H1 (cell line): ENCODE measurements at regions not wholly inside any gene's neighbourhood (a gene's known extent, or its start where the extent isn't known, plus 50 kb on each side); places are given as distances from the start of the nearest gene placed in this dataset.

Experiments
- CTCF ChIA-PET: fragments of 300-600 bp; sonication (Branson Sonifier 250); formaldehyde crosslinking; loops from one replicate; lab custom pipeline; 2021; ENCODE audit not compliant: partially characterized antibody; lab: Charles Lee
- POLR2A ChIA-PET: fragments of 300-600 bp; sonication (Branson Sonifier 250); formaldehyde crosslinking; loops from one replicate; lab custom pipeline; 2021; ENCODE audit warnings: inconsistent platforms; ENCODE audit not compliant: partially characterized antibody; lab: Charles Lee
- DNase-seq, 2 experiments: peaks; one replicate each; pipeline versions ENCODE4 v3.0.0 to v3.0.0-alpha.2; 2010 to 2022; ENCODE audit warnings: low spot score in 2 of 2, low read depth in 1 of 2, mixed read lengths in 1 of 2
- FAIRE-seq: peaks from 2 replicates; lab custom pipeline; 2011; peaks lifted over from hg19 to GRCh38; lab: Jason Lieb, UNC
- H2AFZ ChIP-seq: 2 replicates; pipeline ENCODE4 v1.8.1; 2012; ENCODE audit warnings: low read length, inconsistent platforms
- H2AK5ac ChIP-seq: 2 replicates; pipeline ENCODE4 v1.6.1; 2013; ENCODE audit warnings: low read depth, low read length
- H2BK120ac ChIP-seq: replicated peaks from 2 replicates; pipeline ENCODE3; 2013; ENCODE audit warnings: low read depth, low read length, inconsistent platforms
- H2BK12ac ChIP-seq: 2 replicates; pipeline ENCODE4 v1.6.1; 2013; ENCODE audit warnings: low read depth, low read length
- H2BK15ac ChIP-seq: 2 replicates; pipeline ENCODE4 v1.6.1; 2013; ENCODE audit warnings: low read length
- H2BK20ac ChIP-seq: 2 replicates; pipeline ENCODE4 v1.6.1; 2013; ENCODE audit warnings: low read length
- H2BK5ac ChIP-seq: 2 replicates; pipeline ENCODE4 v1.6.1; 2013; ENCODE audit warnings: low read depth, low read length
- H3K14ac ChIP-seq: 2 replicates; pipeline ENCODE4 v1.6.1; 2013; ENCODE audit warnings: inconsistent platforms; ENCODE audit not compliant: insufficient read length
- H3K18ac ChIP-seq: 2 replicates; pipeline ENCODE4 v1.6.1; 2013; ENCODE audit warnings: low read length; ENCODE audit errors: extremely low read depth
- H3K23ac ChIP-seq: 2 replicates; pipeline ENCODE4 v1.6.1; 2013; ENCODE audit warnings: inconsistent platforms; ENCODE audit not compliant: insufficient read length
- H3K23me2 ChIP-seq: 2 replicates; pipeline ENCODE4 v1.6.1; 2013; ENCODE audit warnings: low read depth, low read length
- H3K27ac ChIP-seq: 2 replicates; pipeline ENCODE4 v1.6.1; 2011; ENCODE audit warnings: low read depth, low read length, inconsistent platforms
- H3K27me3 ChIP-seq, 4 experiments: replicated peaks in 1 of 4; 1 replicate in 1 of 4; 2 replicates in 3 of 4; pipeline versions ENCODE4 v1.6.1 to v1.8.1; 2011 to 2013; ENCODE audit warnings: low read length in 3 of 4, mild to moderate bottlenecking in 3 of 4, inconsistent platforms in 2 of 4, mixed read lengths in 2 of 4, moderate library complexity in 1 of 4; ENCODE audit not compliant: control insufficient read depth in 3 of 4, insufficient read depth in 3 of 4; ENCODE audit errors: extremely low read depth in 1 of 4
- H3K36me3 ChIP-seq, 4 experiments: 2 replicates each; pipeline versions ENCODE4 v1.6.1 to v1.8.1; 2011 to 2013; ENCODE audit warnings: mild to moderate bottlenecking in 4 of 4, low read length in 3 of 4, moderate library complexity in 2 of 4, control low read depth in 1 of 4, inconsistent platforms in 1 of 4; ENCODE audit not compliant: insufficient read depth in 4 of 4, control insufficient read depth in 2 of 4
- H3K4ac ChIP-seq: replicated peaks from 2 replicates; pipeline ENCODE3; 2013; ENCODE audit warnings: low read length, low read depth, mixed read lengths, inconsistent platforms; ENCODE audit not compliant: insufficient read length
- H3K4me1 ChIP-seq, 4 experiments: replicated peaks in 1 of 4; 1 replicate in 1 of 4; 2 replicates in 3 of 4; pipeline versions ENCODE4 v1.6.1 to v1.8.1; 2011 to 2013; ENCODE audit warnings: low read length in 3 of 4, inconsistent platforms in 2 of 4, mixed read lengths in 1 of 4; ENCODE audit not compliant: insufficient read depth in 4 of 4, control insufficient read depth in 3 of 4
- H3K4me2 ChIP-seq, 2 experiments: 2 replicates each; pipeline versions ENCODE4 v1.6.1 to v1.8.1; 2011 to 2013; ENCODE audit warnings: low read depth in 2 of 2, low read length in 2 of 2, control low read depth in 1 of 2, inconsistent platforms in 1 of 2, mild to moderate bottlenecking in 1 of 2; ENCODE audit not compliant: insufficient read depth in 1 of 2
- H3K4me3 ChIP-seq, 4 experiments: fragments of 200-600, 300-600 bp in 1 of 4; sonication (generic), shearing (Covaris generic), sonication (Bioruptor Twin) in 1 of 4; 2 replicates each; pipeline versions ENCODE4 v1.5.1 to v1.8.1; 2011 to 2016; ENCODE audit warnings: low read length in 4 of 4, low read depth in 3 of 4, control low read depth in 2 of 4, inconsistent platforms in 2 of 4, mild to moderate bottlenecking in 2 of 4, mixed read lengths in 1 of 4, moderate library complexity in 1 of 4; ENCODE audit not compliant: insufficient read depth in 2 of 4; ENCODE audit errors: extremely low read depth in 1 of 4
- H3K56ac ChIP-seq: replicated peaks from 2 replicates; pipeline ENCODE3; 2013; ENCODE audit warnings: low read depth, mild to moderate bottlenecking, mixed read lengths, low read length, inconsistent platforms; ENCODE audit not compliant: insufficient read length
- H3K79me1 ChIP-seq: 2 replicates; pipeline ENCODE4 v1.6.1; 2013; ENCODE audit warnings: low read depth, low read length, control low read depth
- H3K79me2 ChIP-seq, 2 experiments: 2 replicates each; pipeline versions ENCODE4 v1.6.1 to v1.8.1; 2012 to 2013; ENCODE audit warnings: low read length in 2 of 2, mild to moderate bottlenecking in 2 of 2, inconsistent platforms in 1 of 2; ENCODE audit not compliant: insufficient read depth in 2 of 2, control insufficient read depth in 1 of 2
- H3K9ac ChIP-seq, 4 experiments: replicated peaks in 1 of 4; 1 replicate in 1 of 4; 2 replicates in 3 of 4; pipeline versions ENCODE4 v1.6.1 to v1.8.1; 2011 to 2013; ENCODE audit warnings: low read depth in 3 of 4, low read length in 3 of 4, control low read depth in 2 of 4, mild to moderate bottlenecking in 2 of 4, moderate library complexity in 2 of 4, inconsistent platforms in 1 of 4; ENCODE audit errors: extremely low read depth in 1 of 4
- H3K9me3 ChIP-seq, 2 experiments: 2 replicates each; pipeline versions ENCODE4 v1.6.1 to v1.8.1; 2012 to 2013; ENCODE audit warnings: mild to moderate bottlenecking in 2 of 2, moderate library complexity in 2 of 2, control low read depth in 1 of 2, inconsistent platforms in 1 of 2, low read depth in 1 of 2, low read length in 1 of 2, mixed read lengths in 1 of 2; ENCODE audit not compliant: insufficient read depth in 2 of 2
- H4K20me1 ChIP-seq, 2 experiments: replicated peaks in 1 of 2; 2 replicates each; pipeline versions ENCODE3 to v1.8.1; 2011 to 2013; ENCODE audit warnings: inconsistent platforms in 2 of 2, low read length in 2 of 2, mild to moderate bottlenecking in 1 of 2; ENCODE audit not compliant: insufficient read depth in 2 of 2, control insufficient read depth in 1 of 2
- H4K5ac ChIP-seq: 2 replicates; pipeline ENCODE4 v1.6.1; 2013; ENCODE audit warnings: low read length, low read depth, mixed read lengths, inconsistent platforms; ENCODE audit not compliant: insufficient read length
- H4K8ac ChIP-seq: 2 replicates; pipeline ENCODE4 v1.8.0; 2013; ENCODE audit warnings: mild to moderate bottlenecking, moderate library complexity, low read length, inconsistent platforms; ENCODE audit not compliant: insufficient read depth; ENCODE audit errors: extremely low read depth
- H4K91ac ChIP-seq: replicated peaks from 2 replicates; pipeline ENCODE3; 2013; ENCODE audit warnings: low read length, mixed read lengths, inconsistent platforms; ENCODE audit not compliant: insufficient read length
- CBX8 ChIP-seq: fragments of 300-800, 300-1000 bp; sonication (generic); IDR thresholded peaks from 2 replicates; pipeline ENCODE4 v1.7.1; 2016; ENCODE audit warnings: low read depth, low read length, borderline replicate concordance
- CREB1 ChIP-seq: IDR thresholded peaks from 2 replicates; pipeline ENCODE4 v1.6.1; 2012; ENCODE audit warnings: inconsistent platforms
- GTF2F1 ChIP-seq: IDR thresholded peaks from 2 replicates; pipeline ENCODE4 v1.6.1; 2012; ENCODE audit warnings: low read depth, low read length, improper control_type of control experiment, borderline replicate concordance
- PHF8 ChIP-seq: fragments of 200-600 bp; sonication (generic); conservative IDR thresholded peaks from 2 replicates; pipeline ENCODE4 v1.7.1; 2012; ENCODE audit warnings: low read depth, mild to moderate bottlenecking, inconsistent platforms, low read length, moderate library complexity
- SP1 ChIP-seq: IDR thresholded peaks from 2 replicates; pipeline ENCODE4 v1.6.1; 2011; ENCODE audit warnings: low read depth, low read length
- WGBS, 2 experiments: shearing (Covaris generic) in 1 of 2; methylation state at CpG; one replicate each; pipeline versions ENCODE4 v1.1.6 to v1.1.7; 2013 to 2015; ENCODE audit warnings: low lambda C conversion rate in 2 of 2, mixed read lengths in 2 of 2, inconsistent platforms in 1 of 2, low coverage in 1 of 2, missing lambda C conversion rate in 1 of 2; ENCODE audit not compliant: insufficient replicate concordance in 2 of 2, insufficient coverage in 1 of 2, insufficient read length in 1 of 2; ENCODE audit errors: extremely low coverage in 1 of 2, missing lambda C conversion rate in 1 of 2; 5-methylcytosine and 5-hydroxymethylcytosine counted together

DNA sequence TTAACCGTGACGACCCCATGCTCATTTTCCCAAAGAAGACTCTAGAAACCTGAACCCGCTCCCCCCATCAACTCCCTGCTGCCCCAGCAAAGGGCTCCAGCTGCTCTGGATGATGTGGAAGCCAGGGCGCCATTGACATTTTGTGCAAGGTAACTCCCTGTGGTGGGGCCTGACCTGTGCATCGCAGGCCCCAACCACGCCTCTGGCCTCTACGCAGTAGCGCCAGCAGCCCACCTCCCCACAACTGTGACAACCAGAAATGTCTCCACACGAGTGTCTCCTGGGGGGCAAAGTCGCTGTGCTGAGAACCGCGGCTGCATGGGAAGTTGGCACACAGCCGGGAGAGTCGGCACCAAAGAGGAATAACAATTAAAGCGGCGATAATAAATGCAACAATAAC, 86.9 kb upstream of the PRR5 start:
- H4K8ac ChIP-seq, result no peak overlapping the region
- H2BK15ac ChIP-seq, result no peak overlapping the region
- H3K36me3 ChIP-seq, result no peaks in the 10 kb centered on the region
- no peak overlapping the region for H3K18ac ChIP-seq
- H3K4me2 ChIP-seq, result no peak overlapping the region
- no peak overlapping the region for H2BK5ac ChIP-seq
- no peak overlapping the region for H2BK12ac ChIP-seq
- H2BK20ac ChIP-seq, result no peak overlapping the region
- peaks cover 6% of the 10 kb centered on the region for H3K79me1 ChIP-seq
- no peak overlapping the region for H3K23ac ChIP-seq
- H4K20me1 ChIP-seq, result peaks cover 0 to 17% of the 10 kb centered on the region in 2 experiments
- no peak overlapping the region for H3K27ac ChIP-seq
- DNase-seq (no peak), FAIRE-seq (no peak)
- H3K27me3 ChIP-seq, result peaks cover 0 to 5% (median 1%) of the 10 kb centered on the region in 4 experiments; a peak in 3 of 7 replicates
- H3K14ac ChIP-seq, result no peak overlapping the region
- H4K5ac ChIP-seq, result no peak overlapping the region
- ChIA-PET POLR2A (no interaction called here), CTCF (no interaction called here)
- H3K9ac ChIP-seq, result no peak overlapping the region
- H3K4me1 ChIP-seq, result peaks cover 0 to 5% (median 4%) of the 10 kb centered on the region in 4 experiments; a peak in 5 of 7 replicates
- 94% methylated on average over 16 of the region's 16 CpGs; no CpG with 5 or more reads in 1 of the 2 experiments for WGBS, 2 experiments
- H3K4ac ChIP-seq, result no peak overlapping the region
- H3K23me2 ChIP-seq, result peaks cover 24% of the 10 kb centered on the region
- no peak overlapping the region for H3K56ac ChIP-seq
- H2AK5ac ChIP-seq, result no peak overlapping the region
- H2AFZ ChIP-seq, result no peak overlapping the region
- TF ChIP-seq CREB1 (no peak), CBX8 (no peak), PHF8 (no peak), SP1 (no peak), GTF2F1 (no peak)
- TF ChIP-seq, all 59 proteins: peak for 0
- no peak overlapping the region for H4K91ac ChIP-seq
- H3K79me2 ChIP-seq, result no peaks in the 10 kb centered on the region
- peaks cover 0 to 3% of the 10 kb centered on the region in 2 experiments; a peak in 3 of 4 replicates for H3K9me3 ChIP-seq
- H3K4me3 ChIP-seq, result no peak overlapping the region
- H2BK120ac ChIP-seq, result no peak overlapping the region
